Astrocyte of the cerebellum (primary cell): ENCODE measurements at regions not wholly inside any gene's neighbourhood (a gene's known extent, or its start where the extent isn't known, plus 50 kb on each side); places are given as distances from the start of the nearest gene placed in this dataset.

Source experiments
- DNase-seq: peaks from one replicate; pipeline ENCODE4 v3.0.0-alpha.2; 2011; ENCODE audit warnings: low read depth
- H3K4me3 ChIP-seq: 2 replicates; pipeline ENCODE4 v1.5.1; 2011; ENCODE audit warnings: mild to moderate bottlenecking, low read depth, low read length, moderate library complexity
- CTCF ChIP-seq: IDR thresholded peaks from 2 replicates; pipeline ENCODE4 v1.5.1; 2012; ENCODE audit warnings: low read length, low read depth, moderate library complexity, mild to moderate bottlenecking; ENCODE audit errors: missing control alignments
- in situ Hi-C: cut with HindIII; loops from 2 replicates; pipeline ENCODE4 v1.10.0; 2017; ENCODE audit warnings: low sequenced_read_pairs

- no peak for TF ChIP-seq CTCF
- no peak for DNase-seq
- in situ Hi-C loops, result no loop called here
- no peak overlapping the region for H3K4me3 ChIP-seq
Measured at GRCh38 chr9:99573085-99573484, 248.6 kb upstream of the NR4A3 start.

GRCh38 chr9:99573886-99574285, 247.8 kb upstream of the NR4A3 start:
- in situ Hi-C loops, result no loop called here
- TF ChIP-seq CTCF, result no peak
- no peak for DNase-seq

GRCh38 chr9:99576002-99576401, 245.7 kb upstream of the NR4A3 start:
- no peak for DNase-seq
- TF ChIP-seq CTCF, result no peak
- no peak overlapping the region for H3K4me3 ChIP-seq
- in situ Hi-C loops, result no loop called here

More at GRCh38 chr9:99573886-99574285, 247.8 kb upstream of the NR4A3 start:
- H3K4me3 ChIP-seq, result no peak overlapping the region

DNA sequence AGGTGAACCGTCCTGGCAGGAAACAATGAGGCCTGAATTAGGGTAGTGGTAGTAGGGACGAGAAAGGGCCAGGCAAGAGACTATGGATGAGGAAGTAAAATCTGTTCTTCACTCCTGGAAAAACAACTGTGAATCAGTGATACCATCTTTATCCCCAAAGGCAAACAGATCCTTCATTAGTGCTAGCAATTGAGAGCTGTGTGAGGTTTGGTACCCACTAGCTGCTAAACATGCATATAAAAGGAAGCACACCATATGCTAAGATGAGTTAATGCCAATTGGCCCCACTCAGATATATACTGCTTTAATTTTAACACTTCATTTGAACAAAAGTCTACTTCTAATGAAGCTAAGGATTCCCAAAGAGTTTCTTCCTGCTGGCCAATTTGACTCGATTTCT, 244.8 kb upstream of the NR4A3 start:
- no peak overlapping the region for H3K4me3 ChIP-seq
- TF ChIP-seq CTCF, result no peak
- in situ Hi-C loops, result no loop called here
- no peak for DNase-seq

DNA sequence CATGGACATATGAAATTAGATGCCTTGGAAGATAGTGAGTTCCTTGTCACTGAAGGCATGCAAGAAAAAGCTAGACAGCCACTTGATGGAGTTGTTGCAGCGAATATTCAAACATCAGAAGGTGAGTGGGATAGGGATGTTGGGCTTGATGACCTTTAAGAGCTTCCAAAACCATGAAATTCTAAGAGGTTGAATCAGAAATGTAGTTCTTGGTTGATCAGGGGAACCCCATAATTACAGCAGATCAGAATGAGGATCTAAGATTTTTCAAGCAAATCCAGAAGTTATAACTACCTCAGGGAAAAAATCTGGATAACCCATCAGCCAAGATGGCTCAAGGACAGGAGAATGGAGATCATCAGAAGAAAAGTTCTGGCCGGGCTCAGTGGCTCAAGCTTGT, 244.3 kb upstream of the NR4A3 start:
- no peak for TF ChIP-seq CTCF
- in situ Hi-C loops, result no loop called here
- no peak for DNase-seq
- H3K4me3 ChIP-seq, result no peak overlapping the region

GRCh38 chr9:99578666-99579065, 243.0 kb upstream of the NR4A3 start:
- no peak for DNase-seq
- in situ Hi-C loops, result no loop called here
- no peak for TF ChIP-seq CTCF
- no peak overlapping the region for H3K4me3 ChIP-seq

DNA sequence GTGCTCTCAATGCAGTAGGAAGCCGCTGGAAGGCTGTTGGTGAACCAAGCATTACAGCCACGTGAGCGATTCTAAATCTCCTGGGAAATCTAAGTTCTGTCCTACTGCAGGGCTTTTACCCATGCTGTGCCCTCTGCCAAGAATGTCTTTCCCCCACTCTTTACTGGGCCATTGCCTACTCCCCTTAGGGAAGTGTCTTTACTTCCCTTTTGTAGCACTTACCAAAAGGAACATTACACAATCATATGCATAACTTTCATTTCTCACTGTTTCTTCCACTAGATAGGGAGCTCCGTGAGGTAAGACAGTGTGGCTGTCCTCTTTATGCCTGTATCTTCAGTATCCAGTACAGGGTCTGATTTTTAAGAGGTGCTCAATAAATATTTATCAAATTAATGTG, 241.7 kb upstream of the NR4A3 start:
- TF ChIP-seq CTCF, result no peak
- H3K4me3 ChIP-seq, result no peak overlapping the region
- in situ Hi-C loops, result no loop called here
- DNase-seq, result no peak
